OCI-LY3 (cell line): ENCODE measurements at regions not wholly inside any gene's neighbourhood (a gene's known extent, or its start where the extent isn't known, plus 50 kb on each side); places are given as distances from the start of the nearest gene placed in this dataset.

Experiments used
- H2AFZ ChIP-seq: fragments of 200-600, 300-600 bp; shearing (Covaris generic); 2 replicates; pipeline ENCODE4 v1.6.0; 2014; ENCODE audit warnings: antibody characterized with exemption, low read depth, low read length
- H3K27ac ChIP-seq: fragments of 200-600, 300-600 bp; sonication (generic); 2 replicates; pipeline ENCODE4 v1.5.1; 2014; ENCODE audit warnings: mild to moderate bottlenecking, low read length, moderate library complexity, mixed read lengths
- H3K27me3 ChIP-seq: fragments of 200-600, 300-600 bp; sonication (generic); 2 replicates; pipeline ENCODE4 v1.6.1; 2014; ENCODE audit warnings: low read depth, low read length, mixed read lengths
- H3K36me3 ChIP-seq: fragments of 200-600, 300-600 bp; sonication (generic); replicated peaks from 2 replicates; pipeline ENCODE3; 2014; ENCODE audit warnings: low read depth, low read length, mixed read lengths
- H3K4me1 ChIP-seq: fragments of 300-600, 200-600 bp; sonication (generic); 2 replicates; pipeline ENCODE4 v1.6.1; 2014; ENCODE audit warnings: low read length, mixed read lengths
- H3K4me2 ChIP-seq: fragments of 200-600, 300-600 bp; sonication (generic); 2 replicates; pipeline ENCODE4 v1.6.1; 2014; ENCODE audit warnings: low read length, mixed read lengths
- H3K4me3 ChIP-seq: fragments of 300-600, 200-600 bp; sonication (generic); 2 replicates; pipeline ENCODE4 v1.5.1; 2014; ENCODE audit warnings: antibody characterized with exemption, mild to moderate bottlenecking, low read length, moderate library complexity
- H3K79me2 ChIP-seq: fragments of 300-600, 200-600 bp; shearing (Covaris generic); 2 replicates; pipeline ENCODE4 v1.6.1; 2014; ENCODE audit warnings: mild to moderate bottlenecking, low read length, mixed read lengths
- H3K9ac ChIP-seq: fragments of 300-600, 200-600 bp; shearing (Covaris generic); 2 replicates; pipeline ENCODE4 v1.6.0; 2014; ENCODE audit warnings: mild to moderate bottlenecking, low read length, moderate library complexity
- H3K9me3 ChIP-seq: fragments of 200-600, 300-600 bp; shearing (Covaris generic); 2 replicates; pipeline ENCODE4 v1.6.1; 2014; ENCODE audit warnings: low read length, mixed read lengths; ENCODE audit not compliant: insufficient read depth
- H4K20me1 ChIP-seq: fragments of 200-600, 300-600 bp; sonication (generic); 2 replicates; pipeline ENCODE4 v1.6.1; 2016; ENCODE audit warnings: low read length, mixed read lengths; ENCODE audit not compliant: insufficient read depth
- EZH2phosphoT487 ChIP-seq: fragments of 200-600 bp; shearing (Covaris generic); IDR thresholded peaks from 2 replicates; pipeline ENCODE4 v1.6.1; 2018; ENCODE audit warnings: antibody characterized with exemption, mixed run types, low read depth
- TF ChIP-seq, protein P1 (sequence below): fragments of 200-600, 300-600 bp; sonication (generic); IDR thresholded peaks from 2 replicates; pipeline ENCODE4 v1.5.1; 2014; ENCODE audit warnings: antibody characterized with exemption, low read length, low read depth

DNA sequence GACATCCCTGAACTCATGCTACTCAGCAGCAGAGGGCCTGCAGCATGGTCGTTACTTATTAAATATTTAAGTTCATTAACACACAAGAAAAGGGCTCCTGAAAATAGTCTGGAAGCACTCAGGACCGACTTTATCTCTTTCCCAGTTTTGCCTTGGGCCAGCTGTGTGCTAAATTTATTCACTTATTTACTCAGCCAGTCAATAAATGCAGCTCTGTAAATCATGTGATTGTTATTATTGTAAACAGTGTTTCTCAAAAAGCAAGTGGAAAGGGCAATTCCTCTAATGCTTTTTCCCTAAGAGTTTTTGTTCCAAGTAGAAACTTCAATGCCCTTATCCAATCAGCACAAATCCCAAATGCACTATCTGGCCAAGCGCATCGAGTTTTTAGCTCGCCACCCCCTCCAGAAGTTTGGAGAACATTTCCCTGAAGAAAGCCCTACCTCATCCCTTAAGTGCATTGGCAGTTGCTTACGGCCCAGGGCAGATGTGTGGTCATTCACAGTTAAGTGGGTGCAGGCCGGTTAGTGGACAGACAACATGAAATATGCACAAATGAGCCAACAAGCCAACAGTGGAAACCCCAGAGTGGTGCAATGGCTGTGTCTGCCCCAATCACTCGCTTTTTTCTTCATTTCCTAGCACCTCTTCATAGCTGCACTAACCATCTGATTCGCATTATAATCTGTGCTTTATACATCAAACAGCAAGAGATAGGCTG is 125.8 kb downstream of the SMIM20 start:
- no peak overlapping the region for H3K4me2 ChIP-seq
- no peak overlapping the region for H2AFZ ChIP-seq
- H3K4me3 ChIP-seq: no peak overlapping the region
- no peaks in the 10 kb centered on the region for H3K79me2 ChIP-seq
- H3K27ac ChIP-seq: no peak overlapping the region
- H3K4me1 ChIP-seq: no peaks in the 10 kb centered on the region
- H4K20me1 ChIP-seq: no peaks in the 10 kb centered on the region
- no peak overlapping the region for H3K9ac ChIP-seq
- H3K27me3 ChIP-seq: peaks cover 34% of the 10 kb centered on the region
- no peaks in the 10 kb centered on the region for H3K9me3 ChIP-seq
- TF ChIP-seq, protein P1, sequence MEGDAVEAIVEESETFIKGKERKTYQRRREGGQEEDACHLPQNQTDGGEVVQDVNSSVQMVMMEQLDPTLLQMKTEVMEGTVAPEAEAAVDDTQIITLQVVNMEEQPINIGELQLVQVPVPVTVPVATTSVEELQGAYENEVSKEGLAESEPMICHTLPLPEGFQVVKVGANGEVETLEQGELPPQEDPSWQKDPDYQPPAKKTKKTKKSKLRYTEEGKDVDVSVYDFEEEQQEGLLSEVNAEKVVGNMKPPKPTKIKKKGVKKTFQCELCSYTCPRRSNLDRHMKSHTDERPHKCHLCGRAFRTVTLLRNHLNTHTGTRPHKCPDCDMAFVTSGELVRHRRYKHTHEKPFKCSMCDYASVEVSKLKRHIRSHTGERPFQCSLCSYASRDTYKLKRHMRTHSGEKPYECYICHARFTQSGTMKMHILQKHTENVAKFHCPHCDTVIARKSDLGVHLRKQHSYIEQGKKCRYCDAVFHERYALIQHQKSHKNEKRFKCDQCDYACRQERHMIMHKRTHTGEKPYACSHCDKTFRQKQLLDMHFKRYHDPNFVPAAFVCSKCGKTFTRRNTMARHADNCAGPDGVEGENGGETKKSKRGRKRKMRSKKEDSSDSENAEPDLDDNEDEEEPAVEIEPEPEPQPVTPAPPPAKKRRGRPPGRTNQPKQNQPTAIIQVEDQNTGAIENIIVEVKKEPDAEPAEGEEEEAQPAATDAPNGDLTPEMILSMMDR: no peak
- no peak for TF ChIP-seq EZH2phosphoT487
- H3K36me3 ChIP-seq: no peaks in the 10 kb centered on the region

DNA sequence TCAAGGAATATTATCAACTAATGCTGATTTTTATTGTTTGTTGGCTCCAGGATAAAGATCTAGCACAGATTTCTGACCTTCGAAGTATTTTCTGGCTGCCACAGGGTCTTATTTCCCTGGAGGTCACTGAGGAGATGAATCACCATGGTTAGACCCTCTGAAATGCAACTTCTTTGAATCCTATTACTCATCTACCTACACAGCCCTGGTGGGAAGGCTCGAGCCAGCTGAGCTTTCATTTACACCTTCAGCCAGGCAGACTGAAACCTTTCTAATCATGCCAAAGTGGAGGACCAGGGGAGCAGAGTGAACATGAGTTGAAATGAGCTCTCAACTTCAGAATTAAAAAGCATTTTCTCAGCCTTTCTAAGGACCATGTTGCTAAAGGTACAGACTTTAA is 130.5 kb downstream of the SMIM20 start:
- Histone ChIP-seq H4K20me1 (no peaks in the 10 kb centered on the region), H3K4me1 (peaks cover 12% of the 10 kb centered on the region), H3K36me3 (no peaks in the 10 kb centered on the region), H3K9ac (no peak overlapping the region), H3K27me3 (peaks cover 37% of the 10 kb centered on the region), H3K4me3 (no peak overlapping the region), H3K79me2 (no peaks in the 10 kb centered on the region), H3K9me3 (no peaks in the 10 kb centered on the region), H3K4me2 (no peak overlapping the region), H3K27ac (no peak overlapping the region), H2AFZ (no peak overlapping the region)
- no peak for TF ChIP-seq EZH2phosphoT487
- TF ChIP-seq, protein P1: no peak

DNA sequence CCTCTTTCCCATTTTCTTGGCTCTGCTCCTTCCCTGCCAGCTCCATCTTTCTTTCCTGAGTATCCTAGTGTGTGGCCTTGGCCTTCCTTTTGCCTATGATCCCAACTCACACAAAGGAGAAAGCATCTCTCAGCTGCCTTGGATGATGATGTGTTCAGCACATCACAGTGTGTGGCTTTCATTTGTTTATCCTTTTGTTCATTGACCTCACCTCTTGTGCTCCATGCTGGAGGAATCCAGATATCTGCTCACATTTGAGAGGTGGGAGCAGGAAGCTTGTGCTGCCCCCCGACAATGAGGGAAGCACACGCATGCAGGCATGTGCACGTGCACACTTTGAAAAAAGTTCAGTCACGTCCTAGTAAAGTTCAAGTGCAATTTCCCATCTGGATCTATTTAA is 131.0 kb downstream of the SMIM20 start:
- no peak overlapping the region for H2AFZ ChIP-seq
- no peaks in the 10 kb centered on the region for H3K36me3 ChIP-seq
- no peak overlapping the region for H3K4me3 ChIP-seq
- no peak for TF ChIP-seq EZH2phosphoT487
- TF ChIP-seq, protein P1: no peak
- no peak overlapping the region for H3K4me2 ChIP-seq
- no peak overlapping the region for H3K9ac ChIP-seq
- H3K27me3 ChIP-seq: peaks cover 37% of the 10 kb centered on the region
- H3K4me1 ChIP-seq: peaks cover 16% of the 10 kb centered on the region
- H4K20me1 ChIP-seq: no peaks in the 10 kb centered on the region
- no peaks in the 10 kb centered on the region for H3K79me2 ChIP-seq
- no peak overlapping the region for H3K27ac ChIP-seq
- no peaks in the 10 kb centered on the region for H3K9me3 ChIP-seq

DNA sequence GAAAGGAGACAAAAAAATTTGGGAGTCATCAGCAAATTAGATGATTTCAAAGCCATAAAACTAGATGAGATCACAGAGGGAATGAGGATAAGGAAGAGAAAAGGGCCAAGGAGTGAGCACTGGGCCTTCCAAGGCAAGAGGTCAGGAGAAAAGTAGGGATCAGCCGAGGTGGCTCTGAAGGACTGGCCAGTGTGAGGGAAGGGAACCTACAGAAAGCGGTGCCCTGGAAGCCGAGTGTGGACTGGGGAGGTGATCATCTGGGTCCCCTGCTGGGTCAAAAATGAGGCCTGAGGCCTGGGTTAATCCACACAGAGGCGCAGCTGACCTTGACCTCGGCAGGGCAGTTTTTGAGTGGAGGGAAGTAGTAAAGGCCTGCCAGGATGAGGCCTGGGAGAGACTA is 133.8 kb downstream of the SMIM20 start:
- H3K79me2 ChIP-seq: no peaks in the 10 kb centered on the region
- no peak overlapping the region for H3K27ac ChIP-seq
- no peak overlapping the region for H2AFZ ChIP-seq

More for the DNA sequence above, 133.8 kb downstream of the SMIM20 start:
- Histone ChIP-seq H4K20me1 (no peaks in the 10 kb centered on the region), H3K4me1 (peaks cover 33% of the 10 kb centered on the region), H3K9ac (no peak overlapping the region), H3K4me2 (no peak overlapping the region), H3K36me3 (no peaks in the 10 kb centered on the region), H3K9me3 (no peaks in the 10 kb centered on the region), H3K4me3 (no peak overlapping the region), H3K27me3 (peaks cover 39% of the 10 kb centered on the region)
- TF ChIP-seq EZH2phosphoT487: no peak
- TF ChIP-seq, protein P1: no peak
